NT2/D1 (cell line): ENCODE measurements at regions not wholly inside any gene's neighbourhood (a gene's known extent, or its start where the extent isn't known, plus 50 kb on each side); places are given as distances from the start of the nearest gene placed in this dataset.

Experiments used
- DNase-seq: peaks from one replicate; pipeline ENCODE4 v3.0.0-alpha.2; 2011; ENCODE audit warnings: low read depth, low spot score
- H3K27me3 ChIP-seq: 2 replicates; pipeline ENCODE4 v1.6.0; 2011; ENCODE audit warnings: mild to moderate bottlenecking; ENCODE audit not compliant: insufficient read length, insufficient read depth
- H3K36me3 ChIP-seq: 2 replicates; pipeline ENCODE4 v1.6.1; 2011; ENCODE audit warnings: mild to moderate bottlenecking, low read length, mixed read lengths; ENCODE audit not compliant: insufficient read depth, insufficient read length
- H3K4me1 ChIP-seq: 2 replicates; pipeline ENCODE4 v1.5.1; 2011; ENCODE audit not compliant: insufficient read depth, insufficient read length
- H3K4me3 ChIP-seq: 2 replicates; pipeline ENCODE4 v1.5.1; 2011; ENCODE audit warnings: low read depth; ENCODE audit not compliant: insufficient read length
- H3K9ac ChIP-seq: 2 replicates; pipeline ENCODE4 v1.6.0; 2011; ENCODE audit warnings: low read depth; ENCODE audit not compliant: insufficient read length
- H3K9me3 ChIP-seq: 2 replicates; pipeline ENCODE4 v1.5.1; 2011; ENCODE audit warnings: mild to moderate bottlenecking, low read length; ENCODE audit not compliant: insufficient read depth
- SUZ12 ChIP-seq: IDR thresholded peaks from 2 replicates; pipeline ENCODE4 v1.6.1; 2011; ENCODE audit not compliant: insufficient read length, insufficient read depth; ENCODE audit errors: extremely low read depth
- YY1 ChIP-seq: IDR thresholded peaks from 2 replicates; pipeline ENCODE4 v1.6.1; 2011; ENCODE audit not compliant: insufficient read length, insufficient read depth
- ZNF274 ChIP-seq: IDR thresholded peaks from 2 replicates; pipeline ENCODE4 v1.6.1; 2011; ENCODE audit warnings: mild to moderate bottlenecking, low read depth, low read length

DNA sequence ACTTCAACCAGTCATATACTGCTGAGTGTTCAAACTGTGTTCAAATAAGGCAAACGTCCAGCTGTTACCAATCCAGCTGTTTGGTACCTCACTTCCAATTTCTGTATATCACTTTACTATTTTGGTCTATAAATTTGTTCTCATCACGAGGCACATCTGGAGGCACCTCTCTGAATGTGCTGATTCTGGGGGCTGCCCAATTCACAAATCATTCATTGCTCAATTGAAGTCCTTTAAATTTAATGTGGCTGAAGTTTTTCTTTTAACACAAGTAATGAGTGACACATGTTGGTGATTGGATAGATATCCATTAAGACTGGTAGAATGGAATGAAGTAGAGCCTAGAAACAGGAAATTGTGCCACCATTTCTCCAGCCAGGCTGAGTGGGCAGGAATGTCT, 617.0 kb upstream of the TMEM132C start:
- no peaks in the 10 kb centered on the region for H3K4me1 ChIP-seq
- no peak overlapping the region for H3K4me3 ChIP-seq
- no peak for DNase-seq
- no peaks in the 10 kb centered on the region for H3K9me3 ChIP-seq
- no peaks in the 10 kb centered on the region for H3K36me3 ChIP-seq
- TF ChIP-seq YY1 (no peak), SUZ12 (no peak), ZNF274 (no peak)
- no peak overlapping the region for H3K9ac ChIP-seq
- no peaks in the 10 kb centered on the region for H3K27me3 ChIP-seq

DNA sequence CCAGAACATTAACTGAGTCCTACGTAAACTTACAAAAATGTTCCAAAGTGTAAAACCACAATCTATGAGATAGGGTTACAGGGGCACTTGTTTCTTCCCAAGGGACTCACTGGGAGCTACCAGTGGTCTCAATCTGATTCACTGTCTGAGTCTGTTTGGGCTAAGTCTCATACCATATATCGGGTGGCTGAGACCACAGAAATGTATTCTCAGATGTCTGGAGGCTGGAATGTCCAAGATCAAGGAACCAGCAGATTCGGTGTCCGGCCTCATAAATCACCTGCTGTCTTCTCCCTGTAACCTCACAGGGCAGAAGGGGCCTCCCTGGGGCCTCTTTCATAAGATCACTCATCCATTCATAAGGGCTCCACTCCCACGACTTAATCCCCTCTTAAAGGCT, 616.3 kb upstream of the TMEM132C start:
- DNase-seq, result no peak
- Histone ChIP-seq H3K9ac (no peak overlapping the region), H3K27me3 (no peaks in the 10 kb centered on the region), H3K9me3 (no peaks in the 10 kb centered on the region), H3K4me3 (no peak overlapping the region), H3K36me3 (no peaks in the 10 kb centered on the region), H3K4me1 (no peaks in the 10 kb centered on the region)
- TF ChIP-seq SUZ12 (no peak), ZNF274 (no peak), YY1 (no peak)

DNA sequence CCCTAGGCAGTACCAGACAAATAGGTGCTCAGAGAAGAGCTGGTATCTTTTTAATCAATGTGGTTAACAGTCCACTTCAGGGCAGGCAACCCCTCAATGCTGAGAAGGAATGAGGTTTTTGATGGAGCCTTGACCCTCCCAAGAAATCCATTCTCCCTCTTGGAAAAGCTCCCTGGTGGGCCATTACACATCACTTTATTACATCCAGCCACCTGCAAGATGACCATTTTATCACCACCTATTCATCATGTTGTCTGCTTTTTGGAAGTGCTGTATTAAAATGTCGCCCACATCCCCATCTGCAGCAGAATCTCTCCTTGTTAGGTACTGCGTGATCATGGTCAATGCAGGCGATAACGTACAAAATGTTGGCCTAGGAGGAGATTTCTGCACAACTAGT, 614.7 kb upstream of the TMEM132C start:
- TF ChIP-seq SUZ12 (no peak), YY1 (no peak), ZNF274 (no peak)
- no peak for DNase-seq
- no peaks in the 10 kb centered on the region for H3K9me3 ChIP-seq
- no peaks in the 10 kb centered on the region for H3K36me3 ChIP-seq
- peaks cover 1% of the 10 kb centered on the region for H3K4me1 ChIP-seq
- no peaks in the 10 kb centered on the region for H3K27me3 ChIP-seq
- H3K9ac ChIP-seq, result no peak overlapping the region
- no peak overlapping the region for H3K4me3 ChIP-seq

DNA sequence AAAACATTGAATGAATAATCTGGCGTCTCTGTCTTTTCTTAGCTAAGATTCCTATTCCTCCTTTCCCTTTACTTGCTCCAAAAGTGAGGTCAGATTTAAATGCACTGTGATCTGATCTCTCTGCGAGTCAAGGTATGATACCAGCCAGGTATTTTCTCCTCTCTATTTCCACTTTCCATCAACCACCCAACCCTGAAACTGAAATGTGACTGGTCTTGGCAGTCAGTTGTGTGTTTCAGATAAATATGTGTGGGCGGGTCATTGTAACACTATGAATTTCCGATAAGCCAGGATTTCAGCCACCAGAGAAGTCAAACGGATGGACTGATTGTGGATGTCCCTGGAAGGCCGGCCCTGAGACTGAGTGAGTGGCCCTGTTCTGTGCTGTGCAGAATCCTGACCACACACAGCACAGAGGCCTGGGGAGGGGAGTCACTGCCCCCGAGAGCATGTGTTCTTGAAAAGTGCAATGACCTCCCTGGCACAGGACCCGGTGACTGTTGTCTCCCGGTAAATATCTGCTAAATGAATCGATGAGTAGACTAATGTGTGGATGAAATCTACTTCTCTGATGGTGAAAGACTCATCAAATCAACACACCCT, 612.5 kb upstream of the TMEM132C start:
- H3K4me3 ChIP-seq, result no peak overlapping the region
- H3K9me3 ChIP-seq, result no peaks in the 10 kb centered on the region
- TF ChIP-seq SUZ12 (no peak), YY1 (no peak)
- no peaks in the 10 kb centered on the region for H3K27me3 ChIP-seq
- H3K9ac ChIP-seq, result no peak overlapping the region
- no peaks in the 10 kb centered on the region for H3K36me3 ChIP-seq
- H3K4me1 ChIP-seq, result peaks cover 3% of the 10 kb centered on the region
- DNase-seq, result no peak

DNA sequence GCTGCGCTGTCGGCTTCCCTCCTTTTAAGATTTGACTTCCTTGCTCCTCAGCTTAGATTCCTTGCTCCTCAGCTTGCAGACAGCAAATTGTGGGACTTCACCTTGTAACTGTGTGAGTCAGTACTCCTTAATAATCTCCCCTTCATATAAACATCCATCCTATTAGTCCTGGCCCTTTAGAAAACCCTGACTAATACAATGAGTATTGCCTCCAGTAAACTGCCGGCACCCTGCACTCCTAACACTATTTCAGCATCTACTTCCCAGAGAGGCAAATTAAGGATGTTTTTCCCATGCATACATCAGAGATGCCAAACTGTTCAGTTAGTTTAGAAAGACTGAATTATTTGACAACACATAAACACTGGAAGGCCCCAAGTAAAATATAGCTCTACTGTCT, 611.3 kb upstream of the TMEM132C start:
- Histone ChIP-seq H3K9me3 (no peaks in the 10 kb centered on the region), H3K4me1 (peaks cover 3% of the 10 kb centered on the region), H3K27me3 (no peaks in the 10 kb centered on the region), H3K4me3 (no peak overlapping the region), H3K36me3 (no peaks in the 10 kb centered on the region), H3K9ac (no peak overlapping the region)
- DNase-seq, result no peak
- TF ChIP-seq YY1, result no peak
- no peak for TF ChIP-seq ZNF274
- TF ChIP-seq SUZ12, result no peak

DNA sequence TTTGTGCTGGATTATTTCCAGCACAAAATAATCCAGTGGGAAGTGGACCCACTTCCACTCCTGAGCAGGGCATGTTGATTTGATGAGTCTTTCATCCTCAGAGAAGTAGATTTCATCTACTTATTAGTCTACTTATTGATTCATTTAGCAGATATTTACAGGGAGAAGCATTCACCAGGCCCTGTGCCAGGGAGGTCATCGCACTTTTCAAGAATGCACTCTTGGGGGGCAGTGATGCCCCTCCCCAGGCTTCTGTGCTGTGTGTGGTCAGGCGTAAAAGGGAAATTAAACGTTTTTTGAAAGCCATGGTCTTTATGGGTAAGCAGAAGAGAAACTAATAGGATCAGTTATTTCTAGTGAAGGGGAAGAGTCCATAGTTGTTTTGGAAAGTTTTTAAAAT, 610.7 kb upstream of the TMEM132C start:
- Histone ChIP-seq H3K27me3 (no peaks in the 10 kb centered on the region), H3K36me3 (no peaks in the 10 kb centered on the region), H3K4me3 (no peak overlapping the region), H3K4me1 (peaks cover 3% of the 10 kb centered on the region), H3K9ac (no peak overlapping the region), H3K9me3 (no peaks in the 10 kb centered on the region)
- DNase-seq, result no peak
- TF ChIP-seq YY1 (no peak), SUZ12 (no peak), ZNF274 (no peak)

DNA sequence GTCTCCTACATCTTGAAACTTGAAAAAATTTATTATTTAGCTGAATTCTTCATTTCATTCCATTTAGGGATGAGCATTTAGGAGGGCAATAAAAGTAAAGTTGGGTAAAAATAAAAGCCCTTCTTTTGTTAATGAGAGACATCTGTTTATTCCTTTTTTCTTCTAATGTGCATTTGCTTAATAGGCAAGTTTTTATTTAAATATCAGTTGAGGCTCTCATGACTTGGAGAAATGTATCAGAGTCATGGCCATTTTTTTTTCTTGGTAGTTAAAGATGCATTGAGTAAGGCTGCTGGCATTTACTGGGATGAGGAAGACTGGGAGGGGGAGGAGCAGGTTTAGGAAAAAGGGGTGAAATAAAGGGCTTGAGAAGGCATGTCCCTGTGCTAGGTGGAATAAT, 609.9 kb upstream of the TMEM132C start:
- DNase-seq, result no peak
- H3K36me3 ChIP-seq, result no peaks in the 10 kb centered on the region
- H3K27me3 ChIP-seq, result no peaks in the 10 kb centered on the region
- TF ChIP-seq ZNF274 (no peak), SUZ12 (no peak), YY1 (no peak)
- no peak overlapping the region for H3K9ac ChIP-seq
- H3K4me3 ChIP-seq, result no peak overlapping the region
- H3K4me1 ChIP-seq, result peaks cover 3% of the 10 kb centered on the region
- H3K9me3 ChIP-seq, result no peaks in the 10 kb centered on the region
